ENCODE measurements at regions not wholly inside any gene's neighbourhood (a gene's known extent, or its start where the extent isn't known, plus 50 kb on each side); places are given as distances from the start of the nearest gene placed in this dataset.
"Not testable (repeated sequence)": the region's sequence is repeated elsewhere in the genome, so short reads cannot be mapped to it uniquely, and the experiment has no call there.

GRCh38 chr2:176865336-176865735, 347.3 kb upstream of the HNRNPA3 start:
- no peaks in the 10 kb centered on the region for H3K27me3 ChIP-seq (ENCODE audit: control insufficient read depth, insufficient read depth, low read length)
- no peaks in the 10 kb centered on the region for H3K9me3 ChIP-seq (ENCODE audit: control insufficient read depth, insufficient read depth, low read length)
- H3K4me3 ChIP-seq (ENCODE audit: low read depth, low read length) = no peak overlapping the region
- ChIA-PET CTCF (no interaction called here), POLR2A (no interaction called here)
- no peak for DNase-seq (ENCODE audit: low read depth, low spot score)
- H3K27ac ChIP-seq (ENCODE audit: low read depth, low read length) = no peak overlapping the region
- no peak for TF ChIP-seq CTCF (IDR thresholded peaks at IDR 0.05; ENCODE audit: low read depth, low read length)

- no peak for TF ChIP-seq CTCF (IDR thresholded peaks at IDR 0.05; ENCODE audit: low read depth, low read length)
- H3K4me3 ChIP-seq (ENCODE audit: low read depth, low read length) = no peak overlapping the region
- ChIA-PET POLR2A (no interaction called here), CTCF (no interaction called here)
- no peak overlapping the region for H3K27ac ChIP-seq (ENCODE audit: low read depth, low read length)
- DNase-seq (ENCODE audit: low read depth, low spot score) = no peak
- H3K27me3 ChIP-seq (ENCODE audit: control insufficient read depth, insufficient read depth, low read length) = no peaks in the 10 kb centered on the region
- H3K9me3 ChIP-seq (ENCODE audit: control insufficient read depth, insufficient read depth, low read length) = no peaks in the 10 kb centered on the region
These were observed 340.2 kb upstream of the HNRNPA3 start for GRCh38 chr2:176872406-176872805.

GRCh38 chr2:176873403-176873802, 339.2 kb upstream of the HNRNPA3 start:
- H3K4me3 ChIP-seq (ENCODE audit: low read depth, low read length) = no peak overlapping the region
- CTCF ChIA-PET = interaction anchor here (0.6 kb wide), 1 partner anchor 1127 kb away, joined by 3 read pairs; no protein-coding TSS in a partner anchor
- DNase-seq (ENCODE audit: low read depth, low spot score) = no peak

GRCh38 chr2:176876493-176877103, 336.0 kb upstream of the HNRNPA3 start:
- no peak overlapping the region for H3K4me3 ChIP-seq (ENCODE audit: low read depth, low read length)
- no peak for TF ChIP-seq CTCF (IDR thresholded peaks at IDR 0.05; ENCODE audit: low read depth, low read length)
- CTCF ChIA-PET = no interaction called here
- POLR2A ChIA-PET = no interaction called here
- no peak for DNase-seq (ENCODE audit: low read depth, low spot score)
- H3K9me3 ChIP-seq (ENCODE audit: control insufficient read depth, insufficient read depth, low read length) = no peaks in the 10 kb centered on the region
- H3K27me3 ChIP-seq (ENCODE audit: control insufficient read depth, insufficient read depth, low read length) = no peaks in the 10 kb centered on the region
- no peak overlapping the region for H3K27ac ChIP-seq (ENCODE audit: low read depth, low read length)

More at GRCh38 chr2:176873403-176873802, 339.2 kb upstream of the HNRNPA3 start:
- Histone ChIP-seq H3K27ac (ENCODE audit: low read depth, low read length) (no peak overlapping the region), H3K27me3 (ENCODE audit: control insufficient read depth, insufficient read depth, low read length) (no peaks in the 10 kb centered on the region), H3K9me3 (ENCODE audit: control insufficient read depth, insufficient read depth, low read length) (no peaks in the 10 kb centered on the region)
- POLR2A ChIA-PET = no interaction called here
- peak; percentile 32; the same call in 1 of the 2 replicates for TF ChIP-seq CTCF (IDR thresholded peaks at IDR 0.05; ENCODE audit: low read depth, low read length)

- TF ChIP-seq CTCF (IDR thresholded peaks at IDR 0.05; ENCODE audit: low read depth, low read length) = no peak
- Histone ChIP-seq H3K27ac (ENCODE audit: low read depth, low read length) (no peak overlapping the region), H3K27me3 (ENCODE audit: control insufficient read depth, insufficient read depth, low read length) (no peaks in the 10 kb centered on the region), H3K4me3 (ENCODE audit: low read depth, low read length) (no peak overlapping the region), H3K9me3 (ENCODE audit: control insufficient read depth, insufficient read depth, low read length) (no peaks in the 10 kb centered on the region)
- ChIA-PET POLR2A (no interaction called here), CTCF (no interaction called here)
- no peak for DNase-seq (ENCODE audit: low read depth, low spot score)
These were observed 333.1 kb upstream of the HNRNPA3 start for GRCh38 chr2:176879426-176879995.

- H3K27ac ChIP-seq (ENCODE audit: low read depth, low read length); DNase-seq (ENCODE audit: low read depth, low spot score); CTCF ChIA-PET; H3K4me3 ChIP-seq (ENCODE audit: low read depth, low read length); POLR2A ChIA-PET; H3K27me3 ChIP-seq (ENCODE audit: control insufficient read depth, insufficient read depth, low read length); H3K9me3 ChIP-seq (ENCODE audit: control insufficient read depth, insufficient read depth, low read length): not testable (repeated sequence)
These were observed 330.5 kb upstream of the HNRNPA3 start for GRCh38 chr2:176882045-176882444.

Measured in AG04450 (cell line).